Uterus (tissue), 2 donors: ENCODE measurements at regions not wholly inside any gene's neighbourhood (a gene's known extent, or its start where the extent isn't known, plus 50 kb on each side); places are given as distances from the start of the nearest gene placed in this dataset.

ENCODE experiments used
- POLR2A ChIP-seq, 2 donors: fragments of 450-650 bp; IDR thresholded peaks; one replicate each; pipeline ENCODE4 v1.6.1; 2016; ENCODE audit warnings: antibody characterized with exemption in 2 of 2, mild to moderate bottlenecking in 1 of 2, moderate library complexity in 1 of 2
- TF ChIP-seq, protein P1 (sequence below), 4 experiments: fragments of 200-600 bp in 2 of 4; fragments of 450-650 bp in 2 of 4; sonication (generic) in 2 of 4; IDR thresholded peaks; one replicate each; pipeline ENCODE4 v1.5.1; 2016 to 2019; ENCODE audit warnings: antibody characterized with exemption in 4 of 4, mild to moderate bottlenecking in 2 of 4, moderate library complexity in 1 of 4

DNA sequence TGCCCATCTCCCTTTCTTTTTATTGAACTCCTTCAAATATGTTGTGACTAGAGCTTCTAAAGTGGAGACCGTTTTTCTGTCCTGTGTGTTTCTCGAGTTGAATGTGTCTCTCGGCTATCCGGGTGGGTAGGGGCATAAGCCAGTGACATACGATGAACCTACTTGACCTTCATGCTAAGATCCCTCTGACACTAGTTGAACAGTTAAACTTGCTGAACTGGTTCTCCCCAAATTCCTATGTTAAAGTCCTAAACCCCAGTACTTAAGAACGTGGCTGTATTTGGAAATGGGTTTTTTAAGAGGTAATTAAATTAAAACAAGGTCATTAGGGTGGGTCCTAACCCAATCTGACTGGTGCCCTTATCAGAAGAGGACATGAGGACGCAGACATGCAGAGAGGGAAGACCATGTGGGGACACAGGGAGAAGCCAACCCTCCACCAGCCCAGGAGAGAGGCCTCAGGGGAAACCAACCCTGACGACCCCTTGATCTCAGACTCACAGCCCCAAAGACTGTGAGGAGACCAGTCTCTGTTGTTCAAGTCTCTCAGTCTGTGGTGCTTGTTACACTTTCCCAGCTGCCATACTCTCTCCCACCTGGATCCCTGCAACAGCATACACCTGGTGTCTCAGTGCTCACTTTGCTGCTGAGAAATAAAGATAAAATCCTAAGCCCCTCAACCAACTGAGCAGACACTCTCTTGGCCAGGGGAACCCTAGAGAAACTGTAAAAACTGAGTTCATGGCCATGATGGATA, 208.4 kb downstream of the MYLK4 start:
- TF ChIP-seq, protein P1, sequence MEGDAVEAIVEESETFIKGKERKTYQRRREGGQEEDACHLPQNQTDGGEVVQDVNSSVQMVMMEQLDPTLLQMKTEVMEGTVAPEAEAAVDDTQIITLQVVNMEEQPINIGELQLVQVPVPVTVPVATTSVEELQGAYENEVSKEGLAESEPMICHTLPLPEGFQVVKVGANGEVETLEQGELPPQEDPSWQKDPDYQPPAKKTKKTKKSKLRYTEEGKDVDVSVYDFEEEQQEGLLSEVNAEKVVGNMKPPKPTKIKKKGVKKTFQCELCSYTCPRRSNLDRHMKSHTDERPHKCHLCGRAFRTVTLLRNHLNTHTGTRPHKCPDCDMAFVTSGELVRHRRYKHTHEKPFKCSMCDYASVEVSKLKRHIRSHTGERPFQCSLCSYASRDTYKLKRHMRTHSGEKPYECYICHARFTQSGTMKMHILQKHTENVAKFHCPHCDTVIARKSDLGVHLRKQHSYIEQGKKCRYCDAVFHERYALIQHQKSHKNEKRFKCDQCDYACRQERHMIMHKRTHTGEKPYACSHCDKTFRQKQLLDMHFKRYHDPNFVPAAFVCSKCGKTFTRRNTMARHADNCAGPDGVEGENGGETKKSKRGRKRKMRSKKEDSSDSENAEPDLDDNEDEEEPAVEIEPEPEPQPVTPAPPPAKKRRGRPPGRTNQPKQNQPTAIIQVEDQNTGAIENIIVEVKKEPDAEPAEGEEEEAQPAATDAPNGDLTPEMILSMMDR (IDR thresholded peaks at IDR 0.05) = no peak
- no peak for TF ChIP-seq POLR2A (IDR thresholded peaks at IDR 0.05)
